ENCODE measurements at regions not wholly inside any gene's neighbourhood (a gene's known extent, or its start where the extent isn't known, plus 50 kb on each side); places are given as distances from the start of the nearest gene placed in this dataset.
"Not testable (repeated sequence)": the region's sequence is repeated elsewhere in the genome, so short reads cannot be mapped to it uniquely, and the experiment has no call there.

- no peak for DNase-seq
Observed at GRCh38 chr6:22164236-22164635, 132.6 kb downstream of the PRL start.

- DNase-seq: not testable (repeated sequence)
Observed at GRCh38 chr6:22171006-22171405, 125.8 kb downstream of the PRL start.

DNA sequence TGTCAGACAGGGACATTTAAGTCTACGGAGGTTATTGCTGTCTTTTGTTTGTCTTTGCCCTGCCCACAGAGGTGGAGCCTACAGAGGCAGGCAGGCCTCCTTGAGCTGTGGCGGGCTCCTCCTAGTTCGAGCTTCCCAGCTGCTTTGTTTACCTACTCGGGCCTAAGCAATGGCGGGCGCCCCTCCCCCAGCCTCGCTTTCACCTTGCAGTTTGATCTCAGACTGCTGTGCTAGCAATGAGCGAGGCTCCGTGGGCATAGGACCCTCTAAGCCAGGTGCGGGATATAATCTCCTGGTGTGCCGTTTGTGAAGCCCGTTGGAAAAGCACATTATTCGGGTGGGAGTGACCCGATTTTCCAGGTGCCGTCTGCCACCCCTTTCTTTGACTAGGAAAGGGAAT is 125.0 kb downstream of the PRL start:
- DNase-seq: not testable (repeated sequence)

GRCh38 chr6:22173311-22173710 is 123.5 kb downstream of the PRL start:
- DNase-seq: no peak

DNA sequence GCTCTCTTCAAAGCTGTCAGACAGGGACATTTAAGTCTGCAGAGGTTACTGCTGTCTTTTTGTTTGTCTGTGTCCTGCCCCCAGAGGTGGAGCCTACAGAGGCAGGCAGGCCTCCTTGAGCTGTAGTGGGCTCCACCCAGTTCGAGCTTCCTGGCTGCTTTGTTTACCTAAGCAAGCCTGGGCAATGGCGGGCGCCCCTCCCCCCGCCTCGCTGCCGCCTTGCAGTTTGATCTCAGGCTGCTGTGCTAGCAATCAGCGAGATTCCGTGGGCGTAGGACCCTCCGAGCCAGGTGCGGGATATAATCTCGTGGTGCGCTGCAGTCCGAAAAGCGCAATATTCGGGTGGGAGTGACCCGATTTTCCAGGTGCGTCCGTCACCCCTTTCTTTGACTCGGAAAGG is 116.6 kb downstream of the PRL start:
- not testable (repeated sequence) for DNase-seq

- no peak for DNase-seq
Observed at GRCh38 chr6:22184371-22184770, 112.5 kb downstream of the PRL start.

- no peak for DNase-seq
Observed at GRCh38 chr6:22189946-22190345, 106.9 kb downstream of the PRL start.

DNA sequence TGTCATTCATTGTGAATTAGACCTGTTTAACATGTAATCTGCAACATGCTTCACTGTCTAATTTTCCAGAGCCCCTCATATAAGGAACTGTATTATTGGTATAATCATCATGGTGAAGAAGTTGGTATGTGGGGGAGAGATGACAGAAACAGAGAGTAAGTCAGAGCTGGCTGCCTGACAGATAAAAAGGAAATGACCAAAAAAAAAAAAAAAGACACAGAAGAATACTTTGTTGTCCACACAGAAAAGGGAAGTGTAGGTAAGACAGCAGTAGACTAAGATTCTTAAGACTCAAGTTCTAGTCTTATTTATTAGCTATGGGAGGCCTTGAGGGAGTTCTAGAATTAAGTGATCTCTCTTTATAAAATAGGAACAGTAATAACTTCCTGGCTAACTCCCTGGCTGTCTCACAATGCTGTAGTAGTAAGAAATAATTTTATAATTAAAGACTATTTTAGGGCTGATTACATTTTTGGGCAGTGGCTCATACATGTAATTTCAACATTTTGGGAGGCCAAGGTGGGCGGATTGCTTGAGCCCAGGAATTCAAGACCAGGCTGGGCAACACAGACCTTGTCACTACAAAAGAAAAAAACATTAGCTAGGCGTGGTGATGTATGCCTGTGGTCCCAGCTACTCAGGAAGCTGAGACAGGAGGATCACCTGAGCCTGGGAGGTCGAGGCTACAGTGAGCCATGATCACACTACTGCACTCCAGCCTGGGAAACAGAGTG is 102.5 kb downstream of the PRL start:
- DNase-seq: no peak

- no peak for DNase-seq
Observed at GRCh38 chr6:22199771-22200170, 97.1 kb downstream of the PRL start.

DNA sequence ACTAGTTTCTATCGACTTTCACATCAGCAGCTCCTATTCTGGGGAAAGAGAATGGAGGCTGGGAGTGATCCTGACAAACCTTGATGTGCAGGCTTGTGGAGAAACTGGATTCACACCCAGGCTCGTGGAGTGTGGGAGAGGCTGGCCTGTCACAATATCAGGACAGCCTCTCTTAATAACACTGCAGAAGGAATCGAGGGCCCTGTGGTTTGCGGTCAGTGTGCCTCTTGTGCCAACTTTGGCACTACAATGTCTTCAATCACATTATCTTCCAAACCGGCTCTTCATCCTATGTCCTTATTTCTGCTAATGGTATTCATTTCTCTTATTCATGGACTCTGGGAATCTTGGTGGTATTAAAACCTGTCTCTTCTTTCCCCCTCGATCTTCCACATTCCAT is 92.7 kb downstream of the PRL start:
- no peak for DNase-seq

- no peak for DNase-seq
Observed at GRCh38 chr6:22205266-22205665, 91.6 kb downstream of the PRL start.

- DNase-seq: no peak
Observed at GRCh38 chr6:22206106-22206505, 90.7 kb downstream of the PRL start.

- no peak for DNase-seq
Observed at GRCh38 chr6:22208026-22208425, 88.8 kb downstream of the PRL start.

GRCh38 chr6:22214314-22214713 is 82.5 kb downstream of the PRL start:
- no peak for DNase-seq

GRCh38 chr6:22215474-22215873 is 81.4 kb downstream of the PRL start:
- DNase-seq: not testable (repeated sequence)

GRCh38 chr6:22218410-22218809 is 78.4 kb downstream of the PRL start:
- no peak for DNase-seq

DNA sequence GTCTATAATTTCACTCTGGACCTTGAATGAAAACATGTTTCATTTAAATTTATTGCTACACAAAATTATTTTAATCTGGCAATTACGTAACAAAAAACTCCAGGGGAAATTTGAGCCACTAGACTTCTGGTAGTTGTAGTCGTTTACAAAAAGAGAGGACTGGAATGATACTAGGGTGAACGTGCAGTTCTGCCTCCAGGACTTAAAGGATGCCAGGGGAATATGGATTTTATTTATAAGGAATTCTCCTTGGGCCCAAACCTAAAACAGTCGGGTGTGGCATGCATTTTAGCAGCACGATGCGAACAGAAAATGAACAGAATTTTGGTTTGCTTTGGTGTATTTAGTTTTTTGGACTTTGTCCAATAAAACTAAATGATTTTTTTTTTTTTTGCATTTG is 76.9 kb downstream of the PRL start:
- DNase-seq: no peak

GRCh38 chr6:22221211-22221610 is 75.6 kb downstream of the PRL start:
- no peak for DNase-seq

GRCh38 chr6:22221630-22222029 is 75.2 kb downstream of the PRL start:
- DNase-seq: no peak

DNA sequence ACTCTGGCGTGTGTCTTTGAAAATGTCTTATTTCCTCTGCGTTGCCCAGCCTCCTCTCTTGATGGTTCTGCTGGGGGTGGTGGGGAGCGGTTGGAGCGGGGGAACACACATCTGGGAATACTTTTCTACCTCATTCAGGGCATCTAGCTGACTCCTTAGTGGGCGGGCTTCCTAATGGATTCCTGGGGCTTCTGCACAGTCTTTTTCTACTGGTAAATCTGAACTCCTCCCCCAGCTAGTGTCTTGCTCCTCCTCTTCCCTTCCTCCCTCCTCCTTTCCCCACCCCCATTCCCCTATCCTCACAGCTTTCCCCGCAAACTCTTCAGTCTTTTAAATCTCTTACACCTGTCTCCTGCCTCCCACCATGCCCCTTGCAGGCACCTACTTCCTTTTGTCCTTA is 74.4 kb downstream of the PRL start:
- DNase-seq: no peak

DNA sequence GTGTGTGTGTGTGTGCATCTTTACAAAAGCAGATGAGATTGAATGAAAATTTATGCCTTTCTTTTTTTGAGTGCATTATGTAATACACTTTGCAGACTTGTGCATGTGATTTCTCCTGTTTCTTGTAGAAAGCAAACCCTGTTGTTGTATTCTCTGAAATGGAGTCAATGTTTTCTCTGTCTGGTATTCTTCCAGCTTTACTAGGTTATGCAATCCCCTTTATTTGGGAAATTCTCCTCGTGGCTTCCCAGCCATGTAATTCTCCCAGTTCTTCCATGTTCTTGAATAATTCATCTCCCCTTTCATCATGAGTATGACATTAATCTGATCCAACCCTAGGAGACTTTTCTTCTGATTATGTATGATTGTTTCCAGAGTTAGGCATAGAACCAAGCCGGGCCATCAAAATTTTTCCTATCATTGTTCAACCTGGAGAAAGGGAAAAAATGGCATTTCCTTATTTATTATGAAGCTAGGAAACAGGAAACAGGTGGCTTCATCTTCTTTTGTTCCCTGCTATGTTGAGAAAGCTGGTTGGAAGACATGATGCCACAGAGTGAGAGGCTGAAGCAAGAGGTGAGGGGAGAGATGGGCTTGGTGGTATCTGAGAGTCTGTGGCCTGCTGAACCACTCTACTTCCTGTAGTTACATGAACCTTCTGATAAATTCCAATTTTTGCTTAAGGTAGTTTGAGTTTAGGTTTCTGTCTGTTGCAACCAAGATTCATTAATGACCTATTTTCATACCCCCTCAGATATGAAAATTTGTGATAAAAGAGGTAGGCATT is 68.8 kb downstream of the PRL start:
- no peak for DNase-seq

DNA sequence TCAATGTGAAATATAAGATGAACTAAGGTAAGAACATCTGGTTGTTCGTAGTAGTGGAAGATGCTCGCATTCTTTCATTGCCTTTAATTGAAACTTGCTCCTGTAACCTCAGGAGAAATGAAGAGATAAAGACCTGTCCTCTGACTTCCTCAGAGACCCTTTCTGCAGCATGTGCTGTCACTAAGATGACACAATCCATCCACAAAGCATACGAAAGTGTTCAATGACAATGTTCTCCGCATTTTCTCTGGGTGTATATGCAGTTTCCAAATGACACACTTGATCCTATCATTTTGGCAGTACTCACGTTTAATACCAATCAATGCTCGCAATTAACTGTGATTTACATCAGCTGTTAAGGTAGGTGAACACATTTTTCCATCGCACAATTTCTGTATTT is 65.8 kb downstream of the PRL start:
- no peak for DNase-seq

GRCh38 chr6:22231616-22232015 is 65.2 kb downstream of the PRL start:
- DNase-seq: no peak

GRCh38 chr6:22236626-22237414 is 60.0 kb downstream of the PRL start:
- DNase-seq: no peak

All from retina (tissue), 1 donor.